ENCODE measurements at regions not wholly inside any gene's neighbourhood (a gene's known extent, or its start where the extent isn't known, plus 50 kb on each side); places are given as distances from the start of the nearest gene placed in this dataset.

- no peak for DNase-seq
Observed at GRCh38 chr12:123100882-123101281, 50.0 kb downstream of the PITPNM2 start.

- no peak for DNase-seq
Observed at GRCh38 chr12:123100450-123100849, 50.4 kb downstream of the PITPNM2 start.

GRCh38 chr12:123099560-123100192 is 51.2 kb downstream of the PITPNM2 start:
- peak; percentile 66 for DNase-seq

- no peak for DNase-seq
Observed at GRCh38 chr12:123098780-123099179, 52.1 kb downstream of the PITPNM2 start.

GRCh38 chr12:123097561-123098084 is 53.3 kb downstream of the PITPNM2 start:
- no peak for DNase-seq

- DNase-seq: no peak
Observed at GRCh38 chr12:123096741-123097140, 54.1 kb downstream of the PITPNM2 start.

- no peak for DNase-seq
Observed at GRCh38 chr12:123096182-123096581, 54.7 kb downstream of the PITPNM2 start.

GRCh38 chr12:123095078-123095881 is 55.6 kb downstream of the PITPNM2 start:
- DNase-seq: no peak

- no peak for DNase-seq
Observed at GRCh38 chr12:123094349-123095077, 56.4 kb downstream of the PITPNM2 start.

GRCh38 chr12:123092866-123093265 is 58.0 kb downstream of the PITPNM2 start:
- DNase-seq: no peak

- DNase-seq: no peak
Observed at GRCh38 chr12:123091230-123092150, 59.4 kb downstream of the PITPNM2 start.

- no peak for DNase-seq
Observed at GRCh38 chr12:123089631-123090353, 61.1 kb downstream of the PITPNM2 start.

GRCh38 chr12:123089140-123089539 is 61.8 kb downstream of the PITPNM2 start:
- DNase-seq: no peak

- peak; percentile 77 for DNase-seq
Observed at GRCh38 chr12:123085730-123086487, 65.0 kb downstream of the PITPNM2 start.

GRCh38 chr12:123085066-123085465 is 65.8 kb downstream of the PITPNM2 start:
- DNase-seq: no peak

GRCh38 chr12:123083661-123084571 is 67.0 kb downstream of the PITPNM2 start:
- DNase-seq: no peak

- DNase-seq: no peak
Observed at GRCh38 chr12:123080634-123081033, 70.3 kb downstream of the PITPNM2 start.

- DNase-seq: no peak
Observed at GRCh38 chr12:123078531-123079155, 72.2 kb downstream of the PITPNM2 start.

GRCh38 chr12:123078120-123078465 is 72.8 kb downstream of the PITPNM2 start:
- no peak for DNase-seq
